Spinal cord (tissue), 9 donors: ENCODE measurements at regions not wholly inside any gene's neighbourhood (a gene's known extent, or its start where the extent isn't known, plus 50 kb on each side); places are given as distances from the start of the nearest gene placed in this dataset.
A peak's percentile ranks its signal among the peaks of the same experiment; 100 is the strongest.

ENCODE experiments used
- DNase-seq, 6 donors: peaks; one replicate each; pipeline versions ENCODE4 v3.0.0 to v3.0.0-alpha.2; 2013 to 2015; ENCODE audit warnings: low spot score in 6 of 6, low read depth in 4 of 6
- H3K27ac ChIP-seq: one replicate; pipeline ENCODE4 v1.5.1; 2013; ENCODE audit warnings: low read depth, low read length, control low read depth
- H3K27me3 ChIP-seq: one replicate; pipeline ENCODE4 v1.6.1; 2013; ENCODE audit warnings: low read length; ENCODE audit not compliant: control insufficient read depth, insufficient read depth
- H3K36me3 ChIP-seq: one replicate; pipeline ENCODE4 v1.6.1; 2013; ENCODE audit warnings: low read length; ENCODE audit not compliant: control insufficient read depth, insufficient read depth
- H3K4me1 ChIP-seq: one replicate; pipeline ENCODE4 v1.6.1; 2013; ENCODE audit warnings: low read length; ENCODE audit not compliant: control insufficient read depth, insufficient read depth
- H3K4me3 ChIP-seq: one replicate; pipeline ENCODE4 v1.5.1; 2013; ENCODE audit warnings: low read depth, low read length, control low read depth
- H3K9me3 ChIP-seq: one replicate; pipeline ENCODE4 v1.6.1; 2013; ENCODE audit warnings: low read length; ENCODE audit not compliant: control insufficient read depth, insufficient read depth
- WGBS: methylation state at CpG from one replicate; pipeline ENCODE4 v1.1.5; 2013; ENCODE audit warnings: missing lambda C conversion rate; ENCODE audit not compliant: insufficient coverage; 5-methylcytosine and 5-hydroxymethylcytosine counted together
- donor health status: healthy.

GRCh38 chr12:58479401-58479800 lies 440.9 kb downstream of the LRIG3 start:
- Histone ChIP-seq H3K27ac (no peak overlapping the region), H3K4me1 (no peaks in the 10 kb centered on the region), H3K36me3 (no peaks in the 10 kb centered on the region), H3K4me3 (no peak overlapping the region), H3K27me3 (no peaks in the 10 kb centered on the region), H3K9me3 (no peaks in the 10 kb centered on the region)
- DNase-seq: peak in 1 of 6 donors; percentile 35

GRCh38 chr12:58481811-58482210 lies 438.5 kb downstream of the LRIG3 start:
- Histone ChIP-seq H3K27ac (no peak overlapping the region), H3K9me3 (no peaks in the 10 kb centered on the region), H3K27me3 (no peaks in the 10 kb centered on the region), H3K4me3 (no peak overlapping the region), H3K4me1 (no peaks in the 10 kb centered on the region), H3K36me3 (no peaks in the 10 kb centered on the region)
- DNase-seq: no peak
- whole genome bisulfite sequencing: 64% methylated on average over 2 of the region's 3 CpGs

- no CpG with 5 or more reads among the region's 1 CpG for WGBS
- no peaks in the 10 kb centered on the region for H3K36me3 ChIP-seq
- no peak for DNase-seq
These were observed 433.0 kb downstream of the LRIG3 start for GRCh38 chr12:58487255-58487654.

GRCh38 chr12:58487678-58488161 lies 432.6 kb downstream of the LRIG3 start:
- Histone ChIP-seq H3K9me3 (no peaks in the 10 kb centered on the region), H3K27me3 (no peaks in the 10 kb centered on the region), H3K4me1 (no peaks in the 10 kb centered on the region), H3K4me3 (no peak overlapping the region), H3K36me3 (no peaks in the 10 kb centered on the region), H3K27ac (no peak overlapping the region)
- DNase-seq: no peak
- no CpG with 5 or more reads among the region's 1 CpG for WGBS

More at GRCh38 chr12:58487255-58487654, 433.0 kb downstream of the LRIG3 start:
- Histone ChIP-seq H3K4me3 (no peak overlapping the region), H3K9me3 (no peaks in the 10 kb centered on the region), H3K4me1 (no peaks in the 10 kb centered on the region), H3K27ac (no peak overlapping the region), H3K27me3 (no peaks in the 10 kb centered on the region)

- H3K4me1 ChIP-seq: no peaks in the 10 kb centered on the region
- no peak for DNase-seq
- H3K4me3 ChIP-seq: no peak overlapping the region
- H3K27me3 ChIP-seq: no peaks in the 10 kb centered on the region
- 86% methylated on average over 1 of the region's 1 CpG for WGBS
- H3K9me3 ChIP-seq: no peaks in the 10 kb centered on the region
- H3K36me3 ChIP-seq: no peaks in the 10 kb centered on the region
- H3K27ac ChIP-seq: no peak overlapping the region
These were observed 430.9 kb downstream of the LRIG3 start for GRCh38 chr12:58489394-58489793.

- WGBS: no CpG with 5 or more reads among the region's 3 CpGs
- no peaks in the 10 kb centered on the region for H3K9me3 ChIP-seq
- H3K4me3 ChIP-seq: no peak overlapping the region
- DNase-seq: no peak
- no peaks in the 10 kb centered on the region for H3K4me1 ChIP-seq
- H3K27ac ChIP-seq: no peak overlapping the region
- no peaks in the 10 kb centered on the region for H3K36me3 ChIP-seq
- H3K27me3 ChIP-seq: no peaks in the 10 kb centered on the region
These were observed 429.0 kb downstream of the LRIG3 start for GRCh38 chr12:58491306-58491705.

- H3K4me3 ChIP-seq: no peak overlapping the region
- no peaks in the 10 kb centered on the region for H3K9me3 ChIP-seq
- H3K36me3 ChIP-seq: no peaks in the 10 kb centered on the region
- H3K27ac ChIP-seq: no peak overlapping the region
- H3K4me1 ChIP-seq: no peaks in the 10 kb centered on the region
- H3K27me3 ChIP-seq: no peaks in the 10 kb centered on the region
- DNase-seq: no peak
- WGBS: 100% methylated on average over 1 of the region's 4 CpGs
These were observed 423.7 kb downstream of the LRIG3 start for GRCh38 chr12:58496411-58497190.

- Histone ChIP-seq H3K27me3 (no peaks in the 10 kb centered on the region), H3K9me3 (no peaks in the 10 kb centered on the region), H3K36me3 (no peaks in the 10 kb centered on the region), H3K27ac (no peak overlapping the region), H3K4me1 (no peaks in the 10 kb centered on the region), H3K4me3 (no peak overlapping the region)
- DNase-seq: no peak
- no CpG with 5 or more reads among the region's 2 CpGs for WGBS
These were observed 419.9 kb downstream of the LRIG3 start for GRCh38 chr12:58500399-58500798.

- peak in 3 of 6 donors; percentile 45 to 78 (median 71) for DNase-seq
- no peak overlapping the region for H3K4me3 ChIP-seq
- H3K27ac ChIP-seq: no peak overlapping the region
- no peaks in the 10 kb centered on the region for H3K4me1 ChIP-seq
- no peaks in the 10 kb centered on the region for H3K36me3 ChIP-seq
- H3K27me3 ChIP-seq: no peaks in the 10 kb centered on the region
- no peaks in the 10 kb centered on the region for H3K9me3 ChIP-seq
- WGBS: no CpG with 5 or more reads among the region's 1 CpG
These were observed 418.1 kb downstream of the LRIG3 start for GRCh38 chr12:58502226-58502625.

GRCh38 chr12:58502841-58503240 lies 417.5 kb downstream of the LRIG3 start:
- 50% methylated on average over 1 of the region's 4 CpGs for WGBS
- no peaks in the 10 kb centered on the region for H3K4me1 ChIP-seq
- no peaks in the 10 kb centered on the region for H3K36me3 ChIP-seq
- H3K9me3 ChIP-seq: no peaks in the 10 kb centered on the region
- no peaks in the 10 kb centered on the region for H3K27me3 ChIP-seq
- H3K4me3 ChIP-seq: no peak overlapping the region
- peak in 3 of 6 donors; percentile 45 to 60 (median 46) for DNase-seq
- no peak overlapping the region for H3K27ac ChIP-seq
